H9 (cell line): ENCODE measurements at regions not wholly inside any gene's neighbourhood (a gene's known extent, or its start where the extent isn't known, plus 50 kb on each side); places are given as distances from the start of the nearest gene placed in this dataset.

Experiments used
- DNase-seq: peaks from one replicate; pipeline ENCODE4 v3.0.0-alpha.2; 2017
- H2AFZ ChIP-seq: one replicate; pipeline ENCODE4 v1.6.1; 2013; ENCODE audit warnings: mild to moderate bottlenecking, low read length, control low read depth, moderate library complexity
- H2AK5ac ChIP-seq: 2 replicates; pipeline ENCODE4 v1.6.1; 2013; ENCODE audit warnings: low read length, control low read depth, mixed read lengths; ENCODE audit not compliant: insufficient read length
- H2BK120ac ChIP-seq: one replicate; pipeline ENCODE4 v1.6.1; 2013; ENCODE audit warnings: low read depth, mild to moderate bottlenecking, low read length, control low read depth, inconsistent platforms; ENCODE audit not compliant: poor library complexity, severe bottlenecking
- H2BK12ac ChIP-seq: 2 replicates; pipeline ENCODE4 v1.6.1; 2013; ENCODE audit warnings: low read length, control low read depth, mixed read lengths, low read depth; ENCODE audit not compliant: insufficient read length
- H2BK15ac ChIP-seq: 2 replicates; pipeline ENCODE4 v1.6.1; 2013; ENCODE audit warnings: low read depth, low read length, control low read depth
- H2BK20ac ChIP-seq: one replicate; pipeline ENCODE4 v1.6.1; 2013; ENCODE audit warnings: low read depth, mild to moderate bottlenecking, low read length, control low read depth, inconsistent platforms; ENCODE audit not compliant: poor library complexity, severe bottlenecking
- H2BK5ac ChIP-seq: 2 replicates; pipeline ENCODE4 v1.6.1; 2013; ENCODE audit warnings: low read length, control low read depth, mixed read lengths; ENCODE audit not compliant: insufficient read length
- H3K14ac ChIP-seq: 2 replicates; pipeline ENCODE4 v1.6.1; 2013; ENCODE audit warnings: low read length, control low read depth; ENCODE audit not compliant: insufficient read depth
- H3K18ac ChIP-seq: 2 replicates; pipeline ENCODE4 v1.6.1; 2013; ENCODE audit warnings: low read depth, mild to moderate bottlenecking, mixed read lengths, low read length, control low read depth; ENCODE audit not compliant: insufficient read length
- H3K23ac ChIP-seq: 2 replicates; pipeline ENCODE4 v1.6.1; 2013; ENCODE audit warnings: low read length, control low read depth, mixed read lengths, low read depth; ENCODE audit not compliant: insufficient read length
- H3K23me2 ChIP-seq: 2 replicates; pipeline ENCODE4 v1.6.1; 2013; ENCODE audit warnings: low read depth, mild to moderate bottlenecking, mixed read lengths, low read length, control low read depth; ENCODE audit not compliant: insufficient read length, poor library complexity, severe bottlenecking
- H3K27ac ChIP-seq: 2 replicates; pipeline ENCODE4 v1.5.1; 2013; ENCODE audit warnings: low read length, control low read depth, mixed read lengths, low read depth; ENCODE audit not compliant: insufficient read length
- H3K27me3 ChIP-seq: 2 replicates; pipeline ENCODE4 v1.6.1; 2013; ENCODE audit warnings: low read length, control low read depth, inconsistent platforms; ENCODE audit not compliant: insufficient read depth
- H3K4ac ChIP-seq: 2 replicates; pipeline ENCODE4 v1.6.1; 2013; ENCODE audit warnings: low read depth, mild to moderate bottlenecking, control low read depth, inconsistent platforms, low read length, moderate library complexity
- H3K4me1 ChIP-seq: 2 replicates; pipeline ENCODE4 v1.6.1; 2013; ENCODE audit warnings: low read length, control low read depth, inconsistent platforms; ENCODE audit not compliant: insufficient read depth
- H3K4me2 ChIP-seq: 2 replicates; pipeline ENCODE4 v1.6.1; 2013; ENCODE audit warnings: low read length, control low read depth, mixed read lengths; ENCODE audit not compliant: insufficient read length, insufficient read depth
- H3K56ac ChIP-seq: 2 replicates; pipeline ENCODE4 v1.6.1; 2013; ENCODE audit warnings: low read depth, mild to moderate bottlenecking, mixed read lengths, low read length, control low read depth; ENCODE audit not compliant: insufficient read length
- H3K79me1 ChIP-seq: 2 replicates; pipeline ENCODE4 v1.6.1; 2013; ENCODE audit warnings: low read depth, mild to moderate bottlenecking, moderate library complexity, low read length, control low read depth, inconsistent platforms; ENCODE audit not compliant: insufficient read depth, poor library complexity, severe bottlenecking
- H3K79me2 ChIP-seq: 2 replicates; pipeline ENCODE4 v1.6.1; 2013; ENCODE audit warnings: low read length, control low read depth, inconsistent platforms; ENCODE audit not compliant: insufficient read depth
- H3K9ac ChIP-seq: 2 replicates; pipeline ENCODE4 v1.6.1; 2013; ENCODE audit warnings: low read length, control low read depth, mixed read lengths; ENCODE audit not compliant: insufficient read length; ENCODE audit errors: extremely low read depth
- H3K9me3 ChIP-seq: one replicate; pipeline ENCODE4 v1.6.1; 2013; ENCODE audit warnings: low read depth, low read length, inconsistent platforms; ENCODE audit not compliant: control insufficient read depth
- H3T11ph ChIP-seq: one replicate; pipeline ENCODE4 v1.6.1; 2013; ENCODE audit warnings: mild to moderate bottlenecking, low read length, control low read depth, inconsistent platforms
- H4K20me1 ChIP-seq: one replicate; pipeline ENCODE4 v1.6.1; 2013; ENCODE audit not compliant: control insufficient read depth, insufficient read length, insufficient read depth
- H4K5ac ChIP-seq: 2 replicates; pipeline ENCODE4 v1.6.1; 2013; ENCODE audit warnings: low read depth, mild to moderate bottlenecking, mixed read lengths, low read length, control low read depth; ENCODE audit not compliant: insufficient read length
- H4K8ac ChIP-seq: replicated peaks from 2 replicates; pipeline ENCODE4 v1.6.1; 2013; ENCODE audit warnings: low read length, control low read depth, mixed read lengths, low read depth; ENCODE audit not compliant: insufficient read length
- H4K91ac ChIP-seq: 2 replicates; pipeline ENCODE4 v1.6.1; 2013; ENCODE audit warnings: low read depth, mild to moderate bottlenecking, moderate library complexity, mixed read lengths, low read length, control low read depth; ENCODE audit not compliant: insufficient read length
- H3K27ac Mint-ChIP-seq, 3 experiments: 2 replicates in 2 of 3; 3 replicates in 1 of 3; pipeline ENCODE4 v1.8.0; 2020 to 2021; ENCODE audit warnings: mixed read lengths in 3 of 3, mild to moderate bottlenecking in 1 of 3, moderate library complexity in 1 of 3
- H3K27me3 Mint-ChIP-seq: 2 replicates; pipeline ENCODE4 v1.8.0; 2021; ENCODE audit warnings: low read depth, mild to moderate bottlenecking, moderate library complexity, mixed read lengths
- H3K36me3 Mint-ChIP-seq, 3 experiments: 2 replicates in 2 of 3; 3 replicates in 1 of 3; pipeline ENCODE4 v1.8.0; 2020 to 2021; ENCODE audit warnings: low read depth in 3 of 3, mixed read lengths in 3 of 3; ENCODE audit not compliant: insufficient read depth in 1 of 3
- H3K4me1 Mint-ChIP-seq, 2 experiments: 2 replicates each; pipeline ENCODE4 v1.8.0; 2020; ENCODE audit warnings: mixed read lengths in 2 of 2
- H3K4me3 Mint-ChIP-seq, 2 experiments: 2 replicates in 1 of 2; 3 replicates in 1 of 2; pipeline ENCODE4 v1.8.0; 2020 to 2021; ENCODE audit warnings: mild to moderate bottlenecking in 2 of 2, mixed read lengths in 2 of 2, moderate library complexity in 1 of 2
- H3K9me3 Mint-ChIP-seq, 2 experiments: 2 replicates in 1 of 2; 3 replicates in 1 of 2; pipeline ENCODE4 v1.8.0; 2020; ENCODE audit warnings: mild to moderate bottlenecking in 2 of 2, mixed read lengths in 2 of 2, moderate library complexity in 1 of 2
- TF ChIP-seq, protein P1 (sequence below): fragments of 200-600 bp; sonication (generic); conservative IDR thresholded peaks from 3 replicates; pipeline ENCODE4 v1.8.0; 2021; ENCODE audit warnings: antibody characterized with exemption, mild to moderate bottlenecking

DNA sequence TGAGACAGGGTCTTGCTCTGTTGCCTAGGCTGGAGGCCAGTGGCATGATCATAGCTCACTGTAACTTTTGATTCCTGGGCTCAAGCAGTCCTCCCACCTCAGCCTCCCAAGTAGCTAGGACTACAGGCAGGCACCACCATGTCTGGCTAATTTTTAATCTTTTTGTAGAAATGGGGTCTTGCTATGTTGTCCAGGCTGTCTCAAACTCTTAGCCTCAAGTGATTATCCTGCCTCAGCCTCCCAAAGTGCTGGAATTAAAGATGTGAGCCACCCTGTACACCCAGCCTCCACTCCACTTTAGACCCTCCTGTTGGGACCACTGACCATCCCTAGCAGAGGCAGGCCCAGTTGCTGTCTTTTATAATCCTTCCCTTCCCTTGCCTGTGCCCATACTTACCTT is 63.3 kb upstream of the OSBPL8 start:
- Histone ChIP-seq H2BK15ac (no peak overlapping the region), H4K8ac (no peak overlapping the region), H3K4me2 (no peak overlapping the region), H3K9me3 (no peaks in the 10 kb centered on the region), H2AK5ac (no peak overlapping the region), H2BK12ac (no peak overlapping the region), H3K27me3 (no peaks in the 10 kb centered on the region), H4K5ac (no peak overlapping the region), H3T11ph (no peak overlapping the region), H3K79me2 (no peaks in the 10 kb centered on the region), H4K91ac (no peak overlapping the region), H3K23ac (no peak overlapping the region), H3K9ac (no peak overlapping the region), H2AFZ (no peak overlapping the region), H2BK120ac (no peak overlapping the region), H3K14ac (no peak overlapping the region), H3K56ac (no peak overlapping the region), H4K20me1 (no peaks in the 10 kb centered on the region), H3K23me2 (no peaks in the 10 kb centered on the region), H3K18ac (no peak overlapping the region), H3K4ac (no peak overlapping the region), H2BK20ac (no peak overlapping the region), H3K4me1 (no peaks in the 10 kb centered on the region), H3K79me1 (no peaks in the 10 kb centered on the region), H3K27ac (no peak overlapping the region), H2BK5ac (no peak overlapping the region)
- DNase-seq: no peak
- H3K27me3 Mint-ChIP-seq: no peaks in the 10 kb centered on the region
- no peaks in the 10 kb centered on the region for H3K9me3 Mint-ChIP-seq
- TF ChIP-seq, protein P1, sequence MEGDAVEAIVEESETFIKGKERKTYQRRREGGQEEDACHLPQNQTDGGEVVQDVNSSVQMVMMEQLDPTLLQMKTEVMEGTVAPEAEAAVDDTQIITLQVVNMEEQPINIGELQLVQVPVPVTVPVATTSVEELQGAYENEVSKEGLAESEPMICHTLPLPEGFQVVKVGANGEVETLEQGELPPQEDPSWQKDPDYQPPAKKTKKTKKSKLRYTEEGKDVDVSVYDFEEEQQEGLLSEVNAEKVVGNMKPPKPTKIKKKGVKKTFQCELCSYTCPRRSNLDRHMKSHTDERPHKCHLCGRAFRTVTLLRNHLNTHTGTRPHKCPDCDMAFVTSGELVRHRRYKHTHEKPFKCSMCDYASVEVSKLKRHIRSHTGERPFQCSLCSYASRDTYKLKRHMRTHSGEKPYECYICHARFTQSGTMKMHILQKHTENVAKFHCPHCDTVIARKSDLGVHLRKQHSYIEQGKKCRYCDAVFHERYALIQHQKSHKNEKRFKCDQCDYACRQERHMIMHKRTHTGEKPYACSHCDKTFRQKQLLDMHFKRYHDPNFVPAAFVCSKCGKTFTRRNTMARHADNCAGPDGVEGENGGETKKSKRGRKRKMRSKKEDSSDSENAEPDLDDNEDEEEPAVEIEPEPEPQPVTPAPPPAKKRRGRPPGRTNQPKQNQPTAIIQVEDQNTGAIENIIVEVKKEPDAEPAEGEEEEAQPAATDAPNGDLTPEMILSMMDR: no peak
- peak overlapping the region in 1 of 3 experiments; percentile 74; a peak in 1 of 7 replicates for H3K27ac Mint-ChIP-seq
- H3K36me3 Mint-ChIP-seq: no peaks in the 10 kb centered on the region
- H3K4me1 Mint-ChIP-seq: peaks cover 5% of the 10 kb centered on the region in 2 experiments
- no peak overlapping the region for H3K4me3 Mint-ChIP-seq
